HEK293 (cell line): ENCODE measurements at regions not wholly inside any gene's neighbourhood (a gene's known extent, or its start where the extent isn't known, plus 50 kb on each side); places are given as distances from the start of the nearest gene placed in this dataset.

Experiments
- CTCF ChIA-PET: fragments of 350-600 bp; formaldehyde crosslinking; extraction: SDS; loops from one replicate; lab custom pipeline; 2021; ENCODE audit warnings: antibody characterized with exemption; lab: Yijun Ruan, JAX
- POLR2A ChIA-PET: fragments of 300-600 bp; formaldehyde crosslinking; extraction: SDS; loops from one replicate; lab custom pipeline; 2020; ENCODE audit warnings: antibody characterized with exemption, inconsistent platforms; lab: Yijun Ruan, JAX
- H3K27ac ChIP-seq: fragments of 200-500 bp; sonication (Bioruptor generic); 2 replicates; pipeline ENCODE4 v1.5.1; 2014; ENCODE audit warnings: low read depth, low read length, control low read depth, inconsistent platforms; ENCODE audit errors: extremely low read depth
- H3K36me3 ChIP-seq, 2 experiments: fragments of 200-500 bp in 1 of 2; sonication (Bioruptor generic) in 1 of 2; 1 replicate in 1 of 2; 2 replicates in 1 of 2; pipeline ENCODE4 v1.5.1; 2014 to 2017; ENCODE audit warnings: inconsistent platforms in 2 of 2, low read length in 2 of 2; ENCODE audit not compliant: control insufficient read depth in 2 of 2, insufficient read depth in 1 of 2
- H3K4me1 ChIP-seq: fragments of 200-500 bp; sonication (Bioruptor generic); 2 replicates; pipeline ENCODE4 v1.5.1; 2014; ENCODE audit warnings: mild to moderate bottlenecking, low read length, inconsistent platforms; ENCODE audit not compliant: control insufficient read depth, insufficient read depth
- H3K4me3 ChIP-seq: 2 replicates; pipeline ENCODE4 v1.5.1; 2011; ENCODE audit warnings: low read depth, mild to moderate bottlenecking, control low read depth, low read length, moderate library complexity
- H3K9me3 ChIP-seq: fragments of 200-500 bp; sonication (Bioruptor generic); 2 replicates; pipeline ENCODE4 v1.5.1; 2014; ENCODE audit warnings: low read depth, low read length, inconsistent platforms; ENCODE audit not compliant: control insufficient read depth, insufficient read depth
- BCL11B ChIP-seq: fragments of 450-650 bp; formaldehyde crosslinking; IDR thresholded peaks from 2 replicates; pipeline ENCODE4 v1.5.1; 2016; ENCODE audit warnings: low read depth, missing biosample characterization, missing genetic modification characterization
- GLI2 ChIP-seq: fragments of 450-650 bp; formaldehyde crosslinking; IDR thresholded peaks from 2 replicates; pipeline ENCODE4; 2017; ENCODE audit warnings: missing biosample characterization, missing genetic modification characterization, low read depth, borderline replicate concordance
- GLIS2 ChIP-seq: fragments of 450-650 bp; formaldehyde crosslinking; IDR thresholded peaks from 2 replicates; pipeline ENCODE4 v1.5.1; 2016; ENCODE audit warnings: missing biosample characterization, missing genetic modification characterization
- PRDM1 ChIP-seq: fragments of 450-650 bp; formaldehyde crosslinking; IDR thresholded peaks from 2 replicates; pipeline ENCODE4; 2016; ENCODE audit warnings: missing biosample characterization, missing genetic modification characterization
- RBAK ChIP-seq: fragments of 450-650 bp; formaldehyde crosslinking; IDR thresholded peaks from 2 replicates; pipeline ENCODE4 v1.5.1; 2016; ENCODE audit warnings: missing biosample characterization, missing genetic modification characterization
- SP3 ChIP-seq: fragments of 450-650 bp; formaldehyde crosslinking; IDR thresholded peaks from 2 replicates; pipeline ENCODE4 v1.5.1; 2016; ENCODE audit warnings: missing biosample characterization, missing genetic modification characterization
- SP7 ChIP-seq: fragments of 450-650 bp; formaldehyde crosslinking; IDR thresholded peaks from 2 replicates; pipeline ENCODE4 v1.5.1; 2016; ENCODE audit warnings: missing biosample characterization, missing genetic modification characterization
- TCF7L2 ChIP-seq: IDR thresholded peaks from 2 replicates; pipeline ENCODE4 v1.6.1; 2011; ENCODE audit warnings: low read depth, mild to moderate bottlenecking, inconsistent platforms, low read length, moderate library complexity, borderline replicate concordance
- WT1 ChIP-seq: fragments of 450-650 bp; formaldehyde crosslinking; IDR thresholded peaks from 2 replicates; pipeline ENCODE4 v1.5.1; 2016; ENCODE audit warnings: missing biosample characterization, missing genetic modification characterization
- ZFP41 ChIP-seq: fragments of 450-650 bp; formaldehyde crosslinking; IDR thresholded peaks from 2 replicates; pipeline ENCODE4 v1.5.1; 2016; ENCODE audit warnings: missing biosample characterization, missing genetic modification characterization, borderline replicate concordance
- ZNF112 ChIP-seq: fragments of 450-650 bp; formaldehyde crosslinking; IDR thresholded peaks from 2 replicates; pipeline ENCODE4 v1.5.0; 2017; ENCODE audit warnings: missing biosample characterization, missing genetic modification characterization
- ZNF155 ChIP-seq: fragments of 450-650 bp; formaldehyde crosslinking; IDR thresholded peaks from 2 replicates; pipeline ENCODE4 v1.5.1; 2016; ENCODE audit warnings: missing biosample characterization, missing genetic modification characterization
- ZNF239 ChIP-seq: fragments of 450-650 bp; formaldehyde crosslinking; IDR thresholded peaks from 2 replicates; pipeline ENCODE4 v1.5.1; 2016; ENCODE audit warnings: missing biosample characterization, missing genetic modification characterization
- ZNF24 ChIP-seq: fragments of 450-650 bp; formaldehyde crosslinking; IDR thresholded peaks from 2 replicates; pipeline ENCODE4 v1.5.1; 2016; ENCODE audit warnings: missing biosample characterization, missing genetic modification characterization
- ZNF274 ChIP-seq, 2 experiments: fragments of 200-500 bp in 1 of 2; fragments of 450-650 bp in 1 of 2; sonication (Bioruptor generic) in 1 of 2; formaldehyde crosslinking in 1 of 2; IDR thresholded peaks; 2 replicates each; pipeline versions ENCODE4 v1.5.1 to v1.6.1; 2014 to 2016; ENCODE audit warnings: borderline replicate concordance in 1 of 2, inconsistent platforms in 1 of 2, low read length in 1 of 2, missing biosample characterization in 1 of 2, missing genetic modification characterization in 1 of 2
- ZNF302 ChIP-seq: fragments of 450-650 bp; formaldehyde crosslinking; IDR thresholded peaks from 2 replicates; pipeline ENCODE4 v1.5.1; 2016; ENCODE audit warnings: missing biosample characterization, missing genetic modification characterization, low read depth
- ZNF544 ChIP-seq: fragments of 450-650 bp; formaldehyde crosslinking; IDR thresholded peaks from 2 replicates; pipeline ENCODE4 v1.5.0; 2017; ENCODE audit warnings: missing biosample characterization, missing genetic modification characterization
- ZNF549 ChIP-seq: fragments of 450-650 bp; IDR thresholded peaks from 2 replicates; pipeline ENCODE4 v1.5.1; 2018; ENCODE audit warnings: missing biosample characterization, missing genetic modification characterization, mild to moderate bottlenecking, inconsistent platforms, moderate library complexity
- ZNF629 ChIP-seq: fragments of 450-650 bp; formaldehyde crosslinking; IDR thresholded peaks from 2 replicates; pipeline ENCODE4 v1.5.1; 2017; ENCODE audit warnings: missing biosample characterization, missing genetic modification characterization
- ZNF768 ChIP-seq: fragments of 450-650 bp; formaldehyde crosslinking; IDR thresholded peaks from 2 replicates; pipeline ENCODE4 v1.5.1; 2018; ENCODE audit warnings: missing biosample characterization, mild to moderate bottlenecking, missing genetic modification characterization
- ZNF837 ChIP-seq: fragments of 450-650 bp; formaldehyde crosslinking; IDR thresholded peaks from 2 replicates; pipeline ENCODE4 v1.5.1; 2016; ENCODE audit warnings: missing biosample characterization, missing genetic modification characterization
- ZXDB ChIP-seq: fragments of 450-650 bp; formaldehyde crosslinking; IDR thresholded peaks from 2 replicates; pipeline ENCODE4 v1.5.1; 2016; ENCODE audit warnings: missing biosample characterization, missing genetic modification characterization
- TF ChIP-seq, protein P1 (sequence below): fragments of 450-650 bp; IDR thresholded peaks from 2 replicates; pipeline ENCODE4 v1.5.1; 2018; ENCODE audit warnings: missing biosample characterization, mild to moderate bottlenecking, missing genetic modification characterization
- TF ChIP-seq, protein P2 (sequence below): fragments of 450-650 bp; formaldehyde crosslinking; IDR thresholded peaks from 2 replicates; pipeline ENCODE4 v1.5.1; 2016; ENCODE audit warnings: missing biosample characterization, missing genetic modification characterization

DNA sequence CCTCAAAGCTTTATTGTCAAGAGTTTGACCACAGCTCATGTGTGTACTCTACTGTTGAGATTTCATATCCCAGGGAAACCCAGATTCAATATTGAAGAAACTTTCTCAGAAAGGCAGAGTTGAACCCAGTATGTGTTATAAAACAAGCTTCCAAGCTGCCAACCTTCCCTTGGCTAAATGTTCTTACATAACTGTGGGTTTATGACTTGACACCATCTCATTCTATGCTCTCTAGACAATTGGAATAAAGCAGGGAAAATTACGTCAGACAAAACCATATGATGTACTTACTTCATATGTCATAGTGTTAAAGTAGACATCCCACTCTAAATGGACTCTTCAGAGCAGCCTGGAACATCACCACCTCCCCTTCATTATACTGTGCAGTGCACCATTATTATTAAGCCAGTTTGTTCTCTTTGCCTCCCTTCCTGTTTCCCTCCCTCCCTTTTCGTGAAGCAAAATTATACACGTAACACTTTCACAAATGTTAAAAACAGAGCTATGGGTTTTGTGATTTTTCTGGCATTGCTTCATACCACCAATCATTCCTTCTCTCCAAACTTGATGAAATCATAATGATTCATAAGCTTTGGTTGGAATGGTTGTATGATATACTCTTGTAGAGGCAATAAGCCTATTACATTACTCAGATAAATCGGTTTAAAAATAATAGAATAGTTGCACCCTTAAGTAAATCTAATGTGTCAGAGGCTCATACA is 507.2 kb downstream of the LTN1 start (continued):
- no peak for TF ChIP-seq WT1 (tag by site-specific recombination)
- no peak for TF ChIP-seq PRDM1 (tag by site-specific recombination)
- TF ChIP-seq ZXDB (tag by site-specific recombination) = no peak
- TF ChIP-seq BCL11B (tag by site-specific recombination) = no peak
- no peak for TF ChIP-seq ZNF837 (tag by site-specific recombination)
- no peak for TF ChIP-seq GLI2 (tag by site-specific recombination)
- TF ChIP-seq, protein P1, sequence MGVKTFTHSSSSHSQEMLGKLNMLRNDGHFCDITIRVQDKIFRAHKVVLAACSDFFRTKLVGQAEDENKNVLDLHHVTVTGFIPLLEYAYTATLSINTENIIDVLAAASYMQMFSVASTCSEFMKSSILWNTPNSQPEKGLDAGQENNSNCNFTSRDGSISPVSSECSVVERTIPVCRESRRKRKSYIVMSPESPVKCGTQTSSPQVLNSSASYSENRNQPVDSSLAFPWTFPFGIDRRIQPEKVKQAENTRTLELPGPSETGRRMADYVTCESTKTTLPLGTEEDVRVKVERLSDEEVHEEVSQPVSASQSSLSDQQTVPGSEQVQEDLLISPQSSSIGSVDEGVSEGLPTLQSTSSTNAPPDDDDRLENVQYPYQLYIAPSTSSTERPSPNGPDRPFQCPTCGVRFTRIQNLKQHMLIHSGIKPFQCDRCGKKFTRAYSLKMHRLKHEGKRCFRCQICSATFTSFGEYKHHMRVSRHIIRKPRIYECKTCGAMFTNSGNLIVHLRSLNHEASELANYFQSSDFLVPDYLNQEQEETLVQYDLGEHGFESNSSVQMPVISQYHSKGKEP (tag by site-specific recombination) = no peak
- no peak for TF ChIP-seq SP3 (tag by site-specific recombination)
- no peak for TF ChIP-seq SP7 (tag by site-specific recombination)
- no peak for TF ChIP-seq ZNF544 (tag by site-specific recombination)
- TF ChIP-seq ZNF549 (tag by site-specific recombination) = no peak

- CTCF ChIA-PET = interaction anchor here (0.7 to 0.8 kb wide), 2 partner anchors 9 to 823 kb away, joined by 3 to 4 read pairs; no protein-coding TSS in a partner anchor
- POLR2A ChIA-PET = no interaction called here
Measured at GRCh38 chr21:28483301-28484035, 509.2 kb downstream of the LTN1 start.

DNA sequence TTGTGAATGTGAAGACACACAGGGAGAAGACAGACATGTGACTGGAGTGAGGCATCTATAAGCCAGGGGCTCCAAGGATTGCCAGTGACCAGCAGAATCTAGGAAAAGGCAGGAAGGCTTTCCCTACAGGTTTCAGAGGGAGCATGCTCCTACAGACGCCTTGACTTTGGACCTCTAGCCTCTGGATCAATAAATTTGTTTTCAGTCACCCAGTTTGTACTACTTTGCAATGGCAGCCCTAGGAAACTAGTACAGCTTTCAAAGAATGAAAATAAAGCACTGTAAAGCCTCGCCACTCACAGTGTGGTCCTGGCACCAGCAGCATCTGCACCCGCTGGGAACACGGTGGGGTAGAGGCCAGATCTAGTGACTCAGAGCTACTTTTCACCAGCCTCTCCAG is 510.0 kb downstream of the LTN1 start:
- CTCF ChIA-PET = interaction anchor here (0.8 kb wide), 1 partner anchor 10 kb away, joined by 3 read pairs; no protein-coding TSS in a partner anchor
- no peaks in the 10 kb centered on the region for H3K9me3 ChIP-seq
- TF ChIP-seq ZNF112 = no peak
- no peak for TF ChIP-seq ZFP41 (tag by site-specific recombination)
- TF ChIP-seq TCF7L2 = no peak
- no peak for TF ChIP-seq ZNF768 (tag by site-specific recombination)
- no peak for TF ChIP-seq ZNF155 (tag by site-specific recombination)
- TF ChIP-seq, protein P2, sequence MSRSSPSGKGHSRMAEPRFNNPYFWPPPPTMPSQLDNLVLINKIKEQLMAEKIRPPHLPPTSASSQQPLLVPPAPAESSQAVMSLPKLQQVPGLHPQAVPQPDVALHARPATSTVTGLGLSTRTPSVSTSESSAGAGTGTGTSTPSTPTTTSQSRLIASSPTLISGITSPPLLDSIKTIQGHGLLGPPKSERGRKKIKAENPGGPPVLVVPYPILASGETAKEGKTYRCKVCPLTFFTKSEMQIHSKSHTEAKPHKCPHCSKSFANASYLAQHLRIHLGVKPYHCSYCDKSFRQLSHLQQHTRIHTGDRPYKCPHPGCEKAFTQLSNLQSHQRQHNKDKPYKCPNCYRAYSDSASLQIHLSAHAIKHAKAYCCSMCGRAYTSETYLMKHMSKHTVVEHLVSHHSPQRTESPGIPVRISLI (tag by site-specific recombination) = no peak
- no peaks in the 10 kb centered on the region for H3K36me3 ChIP-seq
- POLR2A ChIA-PET = no interaction called here
- H3K4me3 ChIP-seq = no peak overlapping the region
- H3K27ac ChIP-seq = no peak overlapping the region
- no peaks in the 10 kb centered on the region for H3K4me1 ChIP-seq

More at GRCh38 chr21:28483301-28484035, 509.2 kb downstream of the LTN1 start:
- Histone ChIP-seq H3K4me3 (no peak overlapping the region), H3K36me3 (no peaks in the 10 kb centered on the region), H3K9me3 (no peaks in the 10 kb centered on the region), H3K4me1 (no peaks in the 10 kb centered on the region), H3K27ac (no peak overlapping the region)
- TF ChIP-seq ZNF239 (tag by site-specific recombination) (no peak), ZNF24 (tag by site-specific recombination) (no peak), ZNF302 (tag by site-specific recombination) (no peak), GLIS2 (tag by site-specific recombination) (no peak), ZNF274 (IDR thresholded peaks at IDR 0.05; ENCODE audit: low read length) (no peak), ZNF274 (tag by site-specific recombination; IDR thresholded peaks at IDR 0.05; ENCODE audit: borderline replicate concordance) (no peak), RBAK (no peak), ZNF629 (tag by site-specific recombination) (no peak)
